HG03521 (cell line): ENCODE measurements at regions not wholly inside any gene's neighbourhood (a gene's known extent, or its start where the extent isn't known, plus 50 kb on each side); places are given as distances from the start of the nearest gene placed in this dataset.

ENCODE experiments used
- ATAC-seq: cut with Tn5 transposase; IDR thresholded peaks from one replicate; pipeline ENCODE4 v1.9.1; 2021; ENCODE audit warnings: mild to moderate bottlenecking, moderate library complexity; ENCODE audit not compliant: unreplicated experiment

- no peak for ATAC-seq
These were observed 455.1 kb downstream of the ARHGEF28 start for GRCh38 chr5:74081126-74081525.

GRCh38 chr5:74079971-74080556 lies 454.1 kb downstream of the ARHGEF28 start:
- no peak for ATAC-seq

GRCh38 chr5:74075501-74076484 lies 449.8 kb downstream of the ARHGEF28 start:
- ATAC-seq, result no peak

GRCh38 chr5:74074111-74074510 lies 448.1 kb downstream of the ARHGEF28 start:
- no peak for ATAC-seq

GRCh38 chr5:74073257-74073656 lies 447.3 kb downstream of the ARHGEF28 start:
- ATAC-seq, result no peak

- ATAC-seq, result no peak
These were observed 446.6 kb downstream of the ARHGEF28 start for GRCh38 chr5:74072646-74073045.

- no peak for ATAC-seq
These were observed 444.8 kb downstream of the ARHGEF28 start for GRCh38 chr5:74070766-74071165.

- ATAC-seq, result no peak
These were observed 443.7 kb downstream of the ARHGEF28 start for GRCh38 chr5:74069741-74070140.

GRCh38 chr5:74067748-74068541 lies 441.9 kb downstream of the ARHGEF28 start:
- ATAC-seq, result no peak

- no peak for ATAC-seq
These were observed 438.9 kb downstream of the ARHGEF28 start for GRCh38 chr5:74064911-74065310.

- ATAC-seq, result no peak
These were observed 438.2 kb downstream of the ARHGEF28 start for GRCh38 chr5:74064225-74064624.

- no peak for ATAC-seq
These were observed 437.8 kb downstream of the ARHGEF28 start for GRCh38 chr5:74063821-74064220.

- no peak for ATAC-seq
These were observed 437.4 kb downstream of the ARHGEF28 start for GRCh38 chr5:74063346-74063745.

GRCh38 chr5:74061292-74061691 lies 435.3 kb downstream of the ARHGEF28 start:
- ATAC-seq, result no peak

GRCh38 chr5:74059706-74060105 lies 433.7 kb downstream of the ARHGEF28 start:
- no peak for ATAC-seq

- ATAC-seq, result no peak
These were observed 430.8 kb downstream of the ARHGEF28 start for GRCh38 chr5:74056789-74057164.

- ATAC-seq, result no peak
These were observed 430.3 kb downstream of the ARHGEF28 start for GRCh38 chr5:74056107-74056788.

- no peak for ATAC-seq
These were observed 429.6 kb downstream of the ARHGEF28 start for GRCh38 chr5:74055486-74056106.

- no peak for ATAC-seq
These were observed 428.8 kb downstream of the ARHGEF28 start for GRCh38 chr5:74054641-74055421.

GRCh38 chr5:74054139-74054538 lies 428.1 kb downstream of the ARHGEF28 start:
- ATAC-seq, result no peak
